HG02973 (cell line): ENCODE measurements at regions not wholly inside any gene's neighbourhood (a gene's known extent, or its start where the extent isn't known, plus 50 kb on each side); places are given as distances from the start of the nearest gene placed in this dataset.
"Not testable (repeated sequence)": the region's sequence is repeated elsewhere in the genome, so short reads cannot be mapped to it uniquely, and the experiment has no call there.

ENCODE experiments used
- ATAC-seq: cut with Tn5 transposase; IDR thresholded peaks from one replicate; pipeline ENCODE4 v1.9.1; 2021; ENCODE audit warnings: moderate library complexity; ENCODE audit not compliant: unreplicated experiment

DNA sequence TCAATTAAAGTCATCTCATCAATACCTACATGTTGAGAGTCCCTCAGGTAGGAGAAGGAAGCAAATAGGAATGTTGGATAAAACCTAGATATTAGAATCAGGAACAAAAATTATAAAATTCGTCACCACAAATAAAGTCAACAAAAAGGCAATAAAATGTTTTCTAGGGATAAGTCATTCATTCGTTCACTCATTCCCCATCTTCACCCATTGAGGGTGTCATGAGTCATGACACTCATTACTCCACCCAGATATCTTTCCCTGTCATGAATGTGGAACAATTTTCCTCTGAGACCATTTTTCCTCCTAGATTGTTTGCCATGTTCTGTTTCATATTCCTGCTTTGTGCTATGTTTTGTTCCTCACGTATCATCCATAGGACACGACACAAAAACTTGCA lies 50.9 kb upstream of the OLIG3 start:
- ATAC-seq, result no peak

DNA sequence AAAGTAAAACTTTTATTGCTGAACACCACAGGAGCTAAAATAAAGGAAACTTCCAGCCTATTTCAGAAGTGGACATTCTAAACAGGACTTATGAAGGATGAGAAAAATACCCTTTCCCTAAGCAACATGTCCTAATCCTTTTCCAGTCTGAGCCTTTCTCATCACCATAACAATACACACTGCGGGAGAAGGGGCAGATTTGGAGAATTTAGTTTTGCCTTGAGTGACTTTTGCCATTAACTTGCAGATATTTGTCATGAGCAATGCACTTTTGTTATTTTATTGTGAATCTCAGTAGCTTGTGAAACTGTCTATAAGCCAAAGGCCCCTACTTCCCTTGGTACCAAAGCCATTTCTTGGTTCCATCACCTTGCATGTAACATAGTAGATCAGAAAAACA lies 53.0 kb upstream of the OLIG3 start:
- ATAC-seq, result no peak

DNA sequence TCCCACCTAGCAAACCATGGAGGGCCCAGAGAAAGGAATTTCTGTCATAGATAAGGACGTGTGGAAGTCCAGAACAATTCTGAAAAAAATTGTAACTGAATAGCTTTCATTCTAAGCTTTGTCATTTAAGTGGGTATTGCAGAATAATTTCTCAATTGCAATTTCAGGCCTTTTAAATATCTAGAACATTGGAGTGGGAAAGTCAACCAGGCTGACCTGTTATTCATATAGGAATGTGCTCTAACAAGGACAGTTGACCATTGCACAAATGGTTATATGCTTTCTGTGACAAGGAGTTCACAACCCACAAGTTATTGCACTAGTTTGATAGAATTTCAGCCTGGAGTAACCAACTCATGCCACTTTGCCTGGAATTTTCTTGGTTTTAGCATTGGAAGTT lies 53.4 kb upstream of the OLIG3 start:
- ATAC-seq, result no peak

DNA sequence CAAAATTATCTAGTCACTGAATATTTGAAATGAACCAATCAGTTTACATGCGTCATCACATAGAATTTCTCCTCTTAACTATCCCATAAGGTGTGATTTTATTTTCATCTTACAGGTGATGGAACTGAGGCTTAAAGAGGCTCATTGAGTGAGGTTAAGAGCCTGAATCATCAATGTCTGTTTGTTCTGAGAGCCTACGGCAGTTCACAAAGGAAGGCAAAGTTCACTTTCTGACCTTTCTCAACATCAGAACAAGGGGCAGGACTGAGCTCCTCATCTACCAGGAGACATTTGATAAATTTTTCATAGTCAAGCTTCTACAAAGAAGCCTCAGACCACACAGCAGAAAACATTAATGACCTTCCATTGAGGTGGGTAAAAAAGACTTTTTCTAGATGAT lies 54.9 kb upstream of the OLIG3 start:
- ATAC-seq, result no peak

DNA sequence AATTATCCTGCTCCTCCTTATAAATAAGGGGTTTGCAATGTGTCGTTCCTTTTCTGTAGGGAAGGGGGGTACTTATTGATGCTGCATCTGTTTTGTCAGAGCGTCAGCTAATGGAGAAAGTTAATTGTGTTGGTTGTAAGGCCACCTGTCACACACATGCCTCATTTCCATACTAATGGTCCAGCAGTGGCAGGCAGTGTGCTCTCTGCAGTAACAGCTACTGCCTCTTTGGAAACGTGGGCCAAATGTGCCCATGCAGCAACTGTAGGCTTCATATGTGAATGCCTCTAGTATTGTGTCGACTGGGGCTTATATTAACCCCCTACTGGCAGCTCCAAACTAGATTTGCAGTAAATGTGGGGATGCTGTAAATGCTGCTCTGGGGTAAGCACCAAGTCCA lies 56.3 kb upstream of the OLIG3 start:
- no peak for ATAC-seq

DNA sequence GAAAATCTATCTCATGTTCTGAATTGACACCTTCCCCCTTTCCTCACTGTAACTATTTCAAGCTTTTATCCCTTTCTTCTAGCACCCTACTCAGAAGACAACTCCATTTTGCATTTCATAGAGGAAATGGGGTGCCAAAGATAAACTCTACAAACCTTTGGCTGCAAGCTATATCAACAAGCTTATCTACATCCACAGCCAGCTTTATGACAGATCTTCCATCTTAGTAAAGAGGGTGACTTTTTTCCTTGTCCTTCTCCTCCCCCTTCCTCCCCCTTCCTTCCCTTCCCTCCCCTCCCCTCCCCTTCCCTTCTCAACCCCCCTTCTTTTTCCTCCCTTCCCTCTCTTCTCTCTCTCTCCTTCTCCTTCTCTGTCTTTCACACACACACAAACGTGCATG lies 58.0 kb upstream of the OLIG3 start:
- no peak for ATAC-seq

DNA sequence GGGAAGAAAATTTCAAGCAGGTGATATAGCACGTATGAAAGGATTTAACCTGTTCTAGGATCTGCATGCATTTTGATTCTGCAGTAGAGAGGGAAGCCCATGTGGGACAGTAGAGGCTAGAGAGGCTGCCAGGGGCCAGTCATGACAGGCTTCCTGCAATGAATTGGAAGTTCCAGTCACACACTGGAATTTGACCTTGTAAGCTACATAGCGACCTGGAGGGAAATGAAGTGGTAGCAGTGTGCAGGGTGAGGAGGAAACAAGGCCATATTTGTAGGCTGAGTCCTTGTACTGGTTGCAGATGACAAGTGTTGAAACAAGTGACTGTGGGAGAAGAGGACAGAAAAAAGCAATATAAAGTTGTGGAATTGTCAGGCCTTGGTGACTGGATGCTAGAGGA lies 58.6 kb upstream of the OLIG3 start:
- no peak for ATAC-seq

DNA sequence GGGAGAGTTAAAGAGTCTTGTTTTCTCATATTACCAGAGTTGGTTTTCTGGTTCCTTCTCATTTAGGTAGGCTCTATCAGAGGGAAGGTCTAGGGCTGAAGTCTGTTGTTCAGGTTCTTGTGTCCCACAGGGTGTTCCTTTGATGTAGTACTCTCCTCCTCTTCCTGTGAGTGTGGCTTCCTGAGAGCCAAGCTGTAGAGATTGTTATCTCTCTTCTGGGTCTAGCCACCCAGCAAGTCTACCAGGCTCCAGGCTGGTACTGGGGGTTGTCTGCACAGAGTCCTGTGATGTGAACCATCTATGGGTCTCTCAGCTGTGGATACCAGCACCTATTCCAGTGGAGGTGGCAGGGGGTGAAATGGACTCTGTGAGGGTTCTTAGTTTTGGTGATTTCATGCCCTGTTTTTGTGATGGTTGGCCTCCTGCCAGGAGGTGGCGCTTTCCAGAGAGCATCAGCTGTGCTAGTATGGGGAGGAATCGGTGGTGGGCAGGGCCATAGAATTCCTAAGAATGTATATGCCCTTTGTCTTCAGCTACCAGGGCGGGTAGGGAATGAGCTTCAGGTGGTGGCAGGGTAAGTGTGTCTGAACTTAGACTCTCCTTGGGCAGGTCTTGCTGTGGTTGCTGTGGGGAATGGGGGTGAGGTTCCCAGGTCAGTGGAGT lies 65.5 kb upstream of the OLIG3 start:
- ATAC-seq, result not testable (repeated sequence)

DNA sequence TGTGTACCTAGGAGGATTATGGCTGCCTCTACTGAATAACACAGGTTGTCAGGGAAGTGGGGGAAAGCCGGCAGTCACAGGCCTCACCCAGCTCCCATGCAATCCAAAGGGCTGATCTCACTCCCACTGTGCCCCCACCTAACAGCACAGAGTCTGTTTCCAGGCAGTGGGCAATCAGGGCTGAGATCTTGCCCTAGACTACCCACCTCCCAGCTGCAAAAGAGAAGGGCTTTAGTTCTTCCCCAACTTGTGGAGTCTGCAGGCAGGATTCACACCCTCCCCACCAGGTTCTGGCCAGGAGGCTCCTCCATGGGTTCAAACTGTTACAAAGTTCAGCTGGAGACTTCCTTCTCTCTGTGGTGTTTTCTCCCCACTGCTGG lies 66.0 kb upstream of the OLIG3 start:
- ATAC-seq, result no peak

DNA sequence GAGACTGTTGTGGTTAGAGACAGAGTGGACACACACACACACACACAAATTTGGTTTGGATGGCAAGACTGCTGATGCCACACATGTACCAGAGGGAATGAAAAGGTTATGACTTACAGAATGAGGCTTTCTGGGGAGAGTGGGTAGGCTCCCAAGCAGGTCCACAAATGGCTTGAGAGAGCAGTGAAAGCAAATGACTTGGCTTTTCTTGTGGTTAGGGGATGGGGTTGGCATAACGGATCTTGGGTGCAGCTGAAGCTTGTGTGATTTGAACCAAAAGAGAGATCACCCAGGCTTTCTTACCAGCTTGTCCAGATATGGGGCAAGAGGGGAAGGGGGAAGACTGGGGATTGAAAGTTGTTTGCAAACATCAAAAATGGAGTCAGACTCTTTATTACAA lies 73.9 kb upstream of the OLIG3 start:
- ATAC-seq, result no peak

DNA sequence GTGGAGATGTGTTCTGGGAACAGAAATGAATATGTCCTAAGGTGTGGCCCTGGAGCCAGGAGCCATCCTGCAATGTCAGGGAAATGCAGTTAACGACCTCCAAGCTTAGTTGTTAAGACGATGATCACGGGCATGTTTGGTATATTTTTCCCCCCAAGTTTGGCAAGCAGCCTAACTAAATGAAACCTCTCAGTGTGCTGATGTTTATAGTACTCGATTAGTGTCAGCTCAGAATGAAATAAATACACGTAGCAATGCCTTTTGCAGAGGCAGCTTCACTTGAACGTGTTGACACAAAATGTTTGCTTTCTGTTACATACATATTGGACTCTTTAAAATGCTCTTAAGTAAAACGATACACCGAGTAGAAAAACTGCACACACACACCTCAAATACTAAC lies 76.2 kb upstream of the OLIG3 start:
- no peak for ATAC-seq

DNA sequence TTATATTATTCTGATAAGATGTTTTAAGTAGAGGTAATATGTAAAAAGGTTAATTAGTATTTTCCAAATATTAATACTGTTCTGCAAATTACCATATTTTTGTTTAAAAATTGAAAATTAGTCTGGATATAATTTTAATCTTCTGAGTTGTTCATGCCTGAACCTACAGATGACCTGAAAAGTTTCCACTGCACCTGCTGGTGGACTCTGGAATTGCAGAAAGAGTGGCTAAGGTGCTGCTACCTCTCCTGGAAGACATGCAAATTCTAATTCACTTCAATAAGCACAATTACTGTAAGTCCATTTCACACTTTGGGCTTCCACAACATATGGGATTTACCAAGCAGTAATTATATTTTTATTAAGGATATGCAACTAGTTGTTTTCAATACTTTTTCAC lies 77.7 kb upstream of the OLIG3 start:
- peak; percentile 63 for ATAC-seq

DNA sequence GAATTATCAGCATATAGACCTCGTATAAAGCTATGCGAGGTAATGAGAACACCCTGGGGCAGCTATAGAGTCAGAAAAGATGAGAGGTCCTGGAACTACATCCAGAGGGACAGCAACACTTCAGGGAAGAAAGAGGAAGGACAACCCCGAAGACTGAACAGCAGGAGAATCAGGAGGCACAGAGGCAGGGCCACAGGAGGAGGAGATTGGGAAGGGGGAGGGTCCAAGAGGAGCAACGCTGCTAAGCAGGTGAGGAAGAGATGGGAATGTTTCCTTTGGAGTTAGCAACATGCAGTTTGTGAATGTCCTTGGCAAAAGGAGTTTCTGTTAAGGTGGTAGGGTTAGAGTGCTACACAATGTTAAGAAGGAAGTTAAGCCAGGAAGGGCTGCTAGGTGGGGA lies 79.5 kb upstream of the OLIG3 start:
- ATAC-seq, result no peak

DNA sequence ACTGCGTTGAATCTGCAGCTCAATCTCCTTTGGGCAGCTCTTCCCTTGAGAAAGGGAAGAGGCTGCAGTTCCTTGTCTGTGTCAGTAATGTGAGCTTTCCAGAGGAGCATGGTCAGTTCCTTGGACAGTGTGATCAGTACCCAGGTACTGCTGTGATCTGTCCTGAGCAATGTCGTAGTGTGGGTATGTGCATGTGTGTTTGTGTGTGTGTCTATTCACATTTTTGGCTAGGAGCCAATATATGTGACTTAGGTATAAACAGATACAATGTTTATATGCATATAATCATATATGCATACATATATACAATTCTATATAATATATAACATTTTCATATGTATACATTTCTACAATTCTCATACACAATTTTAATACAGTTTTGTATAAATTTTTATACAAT lies 85.4 kb upstream of the OLIG3 start:
- no peak for ATAC-seq

DNA sequence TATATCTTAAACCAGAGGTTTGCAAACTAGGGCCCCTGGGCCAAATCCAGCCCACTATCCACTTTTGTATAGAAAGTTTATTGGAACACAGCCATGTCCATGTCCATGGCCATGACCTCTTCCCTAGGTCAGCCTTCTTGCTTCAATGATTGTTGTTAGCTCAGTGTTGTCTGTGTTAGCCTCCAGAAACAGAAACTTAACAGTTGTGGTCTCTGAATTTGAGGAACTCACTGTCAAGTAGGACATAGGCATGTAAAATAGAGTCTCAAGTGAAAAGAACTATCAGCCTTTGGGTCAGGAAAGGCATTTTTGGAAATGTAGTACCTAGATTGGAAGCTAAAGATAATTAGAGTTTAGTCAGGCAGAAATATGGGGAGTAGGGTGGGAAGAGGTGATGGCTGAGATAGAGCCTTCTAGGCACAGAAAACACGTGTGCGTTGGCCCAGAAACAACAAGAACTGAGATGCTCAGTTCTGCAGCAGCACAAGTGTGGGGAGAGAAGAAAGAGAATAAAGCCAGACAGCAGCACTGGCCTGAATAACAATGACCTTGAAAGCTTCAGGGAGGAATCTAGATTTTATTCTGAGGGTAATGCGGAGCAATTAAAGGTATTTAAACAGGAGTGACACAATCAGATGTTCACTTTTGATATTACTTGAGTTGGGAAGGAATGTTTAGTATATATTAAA lies 87.0 kb upstream of the OLIG3 start:
- ATAC-seq, result no peak

DNA sequence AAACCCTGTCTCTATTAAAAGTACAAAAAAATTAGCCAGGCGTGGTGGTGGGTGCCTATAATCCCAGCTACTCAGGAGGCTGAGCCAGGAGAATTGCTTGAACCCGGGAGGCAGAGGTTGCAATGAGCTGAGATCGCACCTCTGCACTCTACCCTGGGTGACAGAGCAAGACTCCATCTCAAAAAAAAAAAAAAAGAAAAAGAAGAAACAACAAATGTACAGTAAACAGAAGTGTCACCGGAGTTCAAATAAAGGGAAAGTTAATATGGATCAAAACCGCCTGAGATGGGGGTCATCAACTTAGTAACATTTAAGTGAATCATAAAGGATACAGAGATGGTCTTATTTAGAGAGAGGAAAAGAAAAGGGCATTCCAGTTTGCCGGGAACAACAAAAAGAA lies 89.3 kb upstream of the OLIG3 start:
- not testable (repeated sequence) for ATAC-seq

DNA sequence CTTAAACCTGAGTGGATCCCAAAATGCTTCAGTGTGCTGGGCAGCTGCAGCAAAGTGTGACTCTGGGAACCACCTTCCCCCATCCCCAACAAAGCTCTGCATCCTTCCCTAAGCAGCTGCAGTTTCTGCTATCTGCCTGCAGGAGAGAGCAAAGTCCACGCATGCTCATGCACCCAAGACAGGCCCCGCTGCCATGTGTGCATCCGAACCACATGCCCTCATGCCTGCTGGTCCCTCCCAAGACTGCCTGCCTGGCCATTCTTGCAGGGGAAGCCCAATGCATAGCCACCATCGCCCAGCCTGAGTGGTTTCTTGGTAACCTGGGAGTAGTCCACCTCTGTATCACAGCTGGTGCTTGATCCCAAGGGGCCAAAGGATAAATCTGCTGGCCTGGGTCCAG lies 94.3 kb upstream of the OLIG3 start:
- no peak for ATAC-seq

DNA sequence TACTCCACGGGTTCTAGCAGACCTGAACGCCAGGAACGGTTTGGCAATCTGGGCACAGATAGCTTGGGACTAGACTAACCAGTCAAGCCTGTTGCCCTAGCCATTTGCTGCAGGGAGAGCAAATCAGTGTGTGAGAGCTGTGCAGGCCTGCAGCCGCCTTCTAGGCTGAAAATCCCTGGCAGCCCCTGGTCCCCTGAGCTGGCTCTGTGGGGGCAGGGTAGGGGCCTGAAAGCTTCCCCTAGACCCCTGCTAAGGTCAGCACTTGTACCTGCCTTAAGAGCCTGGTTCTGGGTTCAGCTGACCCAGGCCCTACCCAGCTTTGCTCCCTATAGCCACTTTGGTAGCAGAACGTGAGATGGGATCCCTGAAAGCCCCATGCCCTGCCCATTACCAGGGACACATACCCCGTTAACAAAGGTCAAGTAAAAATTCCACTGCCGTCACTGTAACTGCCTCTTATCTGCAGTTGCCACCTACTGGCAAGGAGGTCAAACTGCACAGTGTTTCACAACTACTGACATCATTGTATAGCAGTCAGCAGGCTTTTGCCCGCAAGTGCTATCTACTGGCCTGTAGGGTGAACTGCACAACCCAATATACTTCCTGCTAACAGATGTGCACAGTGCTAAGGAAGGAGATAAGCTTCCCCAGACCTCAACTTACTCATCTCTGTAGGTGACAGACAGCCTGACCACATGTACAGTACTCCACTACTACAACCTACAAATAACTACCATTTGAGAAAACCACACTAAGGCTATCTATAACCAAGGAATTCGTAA lies 95.1 kb upstream of the OLIG3 start:
- ATAC-seq, result peak; percentile 100

DNA sequence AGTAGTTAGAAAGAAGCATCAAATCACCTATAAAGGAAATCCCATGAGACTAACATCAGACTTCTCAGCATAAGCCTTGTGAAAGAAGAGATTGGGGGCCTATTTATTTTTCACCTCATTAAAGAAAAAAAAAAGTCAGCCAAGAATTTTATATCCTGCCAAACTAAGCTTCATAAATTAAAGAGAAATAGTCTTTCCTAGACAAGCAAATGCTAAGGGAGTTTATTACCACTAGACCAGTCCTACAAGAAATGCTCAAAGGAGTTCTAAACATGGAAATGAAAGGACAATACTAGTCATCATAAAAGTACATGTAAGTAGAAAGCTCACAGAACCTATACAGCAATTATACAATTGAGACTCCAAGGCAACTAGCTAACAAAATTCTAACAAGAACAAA lies 96.5 kb upstream of the OLIG3 start:
- ATAC-seq, result no peak

DNA sequence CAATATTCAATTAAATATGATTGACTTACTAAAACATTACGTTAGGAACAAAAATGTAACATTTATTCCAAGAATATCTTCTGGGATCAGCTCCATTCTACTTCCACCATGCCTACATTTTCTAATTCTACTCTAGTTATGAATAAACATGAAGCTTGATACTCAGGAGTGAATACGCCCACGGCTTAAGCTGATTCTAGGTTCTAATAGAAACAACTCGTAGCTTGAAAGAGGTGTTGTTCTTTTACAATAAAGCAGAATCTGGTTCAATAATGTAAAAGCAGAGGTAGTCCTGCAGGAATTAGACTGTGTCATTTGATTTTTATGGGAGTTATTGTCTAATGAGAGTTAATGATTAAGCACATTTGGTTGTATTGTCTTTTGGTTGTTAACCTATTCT lies 107.3 kb upstream of the OLIG3 start:
- no peak for ATAC-seq

DNA sequence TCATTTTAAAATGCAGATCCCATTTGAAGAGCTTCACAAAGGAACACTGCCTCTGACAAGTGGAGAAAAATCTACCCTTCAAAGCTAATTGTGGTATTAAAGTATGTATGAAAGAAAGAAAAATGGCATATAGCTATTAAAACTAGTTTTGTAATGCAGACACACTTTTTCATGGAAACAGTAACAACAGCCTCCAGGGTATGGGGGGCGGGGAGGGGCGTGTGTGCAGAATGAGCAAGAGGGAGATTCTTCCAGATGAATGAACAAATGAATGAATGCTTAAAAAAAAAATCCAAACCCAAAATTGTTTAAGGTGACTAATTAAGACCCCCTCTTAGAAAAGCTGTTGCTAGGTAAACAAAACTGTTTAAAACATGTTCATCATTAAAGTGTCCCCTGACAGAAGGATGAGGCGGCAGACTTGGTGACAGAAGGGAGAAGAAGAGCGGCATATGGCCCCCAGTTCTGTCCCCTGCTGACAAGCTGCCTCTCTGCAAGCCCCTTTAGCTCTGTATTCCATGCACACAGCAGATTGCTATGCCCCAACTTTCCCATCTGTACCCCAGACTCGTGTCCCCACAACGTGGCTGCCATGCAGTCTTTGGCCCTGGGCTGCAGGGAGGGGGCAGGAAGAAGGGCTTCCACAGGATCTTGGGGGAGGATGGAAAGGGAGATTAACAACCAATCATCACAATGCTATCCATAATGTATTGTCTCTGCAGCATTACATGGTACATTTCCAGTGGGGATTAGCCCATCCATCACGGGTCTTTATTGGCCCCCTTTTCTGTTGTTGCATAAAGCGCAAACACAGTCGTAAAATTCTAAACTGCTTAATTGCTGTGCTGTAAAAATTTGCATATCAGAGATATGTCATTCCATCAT lies 108.4 kb upstream of the OLIG3 start:
- ATAC-seq, result no peak
